Stomach (tissue), 4 donors: ENCODE measurements at regions not wholly inside any gene's neighbourhood (a gene's known extent, or its start where the extent isn't known, plus 50 kb on each side); places are given as distances from the start of the nearest gene placed in this dataset.

Experiments
- CTCF ChIP-seq, 7 experiments: fragments of 450-650 bp in 4 of 7; fragments of 200-600 bp in 3 of 7; sonication (generic) in 3 of 7; IDR thresholded peaks; one replicate each; pipeline ENCODE4 v1.5.1; 2016 to 2019; ENCODE audit warnings: antibody characterized with exemption in 7 of 7, control low read depth in 2 of 7, mild to moderate bottlenecking in 1 of 7
- POLR2A ChIP-seq, 4 donors: fragments of 450-650 bp; IDR thresholded peaks; one replicate each; pipeline ENCODE4 v1.6.1; 2016; ENCODE audit warnings: antibody characterized with exemption in 4 of 4, control low read depth in 2 of 4, mild to moderate bottlenecking in 1 of 4, moderate library complexity in 1 of 4
- POLR2AphosphoS5 ChIP-seq, 3 donors: sonication (generic); formaldehyde crosslinking; IDR thresholded peaks; one replicate each; pipeline ENCODE4 v1.6.1; 2016; ENCODE audit warnings: antibody characterized with exemption in 3 of 3

- TF ChIP-seq POLR2A (IDR thresholded peaks at IDR 0.05) (no peak), CTCF (IDR thresholded peaks at IDR 0.05) (no peak), POLR2AphosphoS5 (IDR thresholded peaks at IDR 0.05) (no peak)
Measured at GRCh38 chr5:96573513-96573894, 88.7 kb upstream of the CAST start.
